H1 (cell line): ENCODE measurements at regions not wholly inside any gene's neighbourhood (a gene's known extent, or its start where the extent isn't known, plus 50 kb on each side); places are given as distances from the start of the nearest gene placed in this dataset.

Experiments used
- CTCF ChIA-PET: fragments of 300-600 bp; sonication (Branson Sonifier 250); formaldehyde crosslinking; loops from one replicate; lab custom pipeline; 2021; ENCODE audit not compliant: partially characterized antibody; lab: Charles Lee
- POLR2A ChIA-PET: fragments of 300-600 bp; sonication (Branson Sonifier 250); formaldehyde crosslinking; loops from one replicate; lab custom pipeline; 2021; ENCODE audit warnings: inconsistent platforms; ENCODE audit not compliant: partially characterized antibody; lab: Charles Lee
- DNase-seq, 2 experiments: peaks; one replicate each; pipeline versions ENCODE4 v3.0.0 to v3.0.0-alpha.2; 2010 to 2022; ENCODE audit warnings: low spot score in 2 of 2, low read depth in 1 of 2, mixed read lengths in 1 of 2
- FAIRE-seq: peaks from 2 replicates; lab custom pipeline; 2011; peaks lifted over from hg19 to GRCh38; lab: Jason Lieb, UNC
- H2AFZ ChIP-seq: 2 replicates; pipeline ENCODE4 v1.8.1; 2012; ENCODE audit warnings: low read length, inconsistent platforms
- H2AK5ac ChIP-seq: 2 replicates; pipeline ENCODE4 v1.6.1; 2013; ENCODE audit warnings: low read depth, low read length
- H2BK120ac ChIP-seq: replicated peaks from 2 replicates; pipeline ENCODE3; 2013; ENCODE audit warnings: low read depth, low read length, inconsistent platforms
- H2BK12ac ChIP-seq: 2 replicates; pipeline ENCODE4 v1.6.1; 2013; ENCODE audit warnings: low read depth, low read length
- H2BK15ac ChIP-seq: 2 replicates; pipeline ENCODE4 v1.6.1; 2013; ENCODE audit warnings: low read length
- H2BK20ac ChIP-seq: 2 replicates; pipeline ENCODE4 v1.6.1; 2013; ENCODE audit warnings: low read length
- H2BK5ac ChIP-seq: 2 replicates; pipeline ENCODE4 v1.6.1; 2013; ENCODE audit warnings: low read depth, low read length
- H3K14ac ChIP-seq: 2 replicates; pipeline ENCODE4 v1.6.1; 2013; ENCODE audit warnings: inconsistent platforms; ENCODE audit not compliant: insufficient read length
- H3K18ac ChIP-seq: 2 replicates; pipeline ENCODE4 v1.6.1; 2013; ENCODE audit warnings: low read length; ENCODE audit errors: extremely low read depth
- H3K23ac ChIP-seq: 2 replicates; pipeline ENCODE4 v1.6.1; 2013; ENCODE audit warnings: inconsistent platforms; ENCODE audit not compliant: insufficient read length
- H3K23me2 ChIP-seq: 2 replicates; pipeline ENCODE4 v1.6.1; 2013; ENCODE audit warnings: low read depth, low read length
- H3K27ac ChIP-seq: 2 replicates; pipeline ENCODE4 v1.6.1; 2011; ENCODE audit warnings: low read depth, low read length, inconsistent platforms
- H3K27me3 ChIP-seq, 4 experiments: replicated peaks in 1 of 4; 1 replicate in 1 of 4; 2 replicates in 3 of 4; pipeline versions ENCODE4 v1.6.1 to v1.8.1; 2011 to 2013; ENCODE audit warnings: low read length in 3 of 4, mild to moderate bottlenecking in 3 of 4, inconsistent platforms in 2 of 4, mixed read lengths in 2 of 4, moderate library complexity in 1 of 4; ENCODE audit not compliant: control insufficient read depth in 3 of 4, insufficient read depth in 3 of 4; ENCODE audit errors: extremely low read depth in 1 of 4
- H3K36me3 ChIP-seq, 4 experiments: 2 replicates each; pipeline versions ENCODE4 v1.6.1 to v1.8.1; 2011 to 2013; ENCODE audit warnings: mild to moderate bottlenecking in 4 of 4, low read length in 3 of 4, moderate library complexity in 2 of 4, control low read depth in 1 of 4, inconsistent platforms in 1 of 4; ENCODE audit not compliant: insufficient read depth in 4 of 4, control insufficient read depth in 2 of 4
- H3K4ac ChIP-seq: replicated peaks from 2 replicates; pipeline ENCODE3; 2013; ENCODE audit warnings: low read length, low read depth, mixed read lengths, inconsistent platforms; ENCODE audit not compliant: insufficient read length
- H3K4me1 ChIP-seq, 4 experiments: replicated peaks in 1 of 4; 1 replicate in 1 of 4; 2 replicates in 3 of 4; pipeline versions ENCODE4 v1.6.1 to v1.8.1; 2011 to 2013; ENCODE audit warnings: low read length in 3 of 4, inconsistent platforms in 2 of 4, mixed read lengths in 1 of 4; ENCODE audit not compliant: insufficient read depth in 4 of 4, control insufficient read depth in 3 of 4
- H3K4me2 ChIP-seq, 2 experiments: 2 replicates each; pipeline versions ENCODE4 v1.6.1 to v1.8.1; 2011 to 2013; ENCODE audit warnings: low read depth in 2 of 2, low read length in 2 of 2, control low read depth in 1 of 2, inconsistent platforms in 1 of 2, mild to moderate bottlenecking in 1 of 2; ENCODE audit not compliant: insufficient read depth in 1 of 2
- H3K4me3 ChIP-seq, 4 experiments: fragments of 200-600, 300-600 bp in 1 of 4; sonication (generic), shearing (Covaris generic), sonication (Bioruptor Twin) in 1 of 4; 2 replicates each; pipeline versions ENCODE4 v1.5.1 to v1.8.1; 2011 to 2016; ENCODE audit warnings: low read length in 4 of 4, low read depth in 3 of 4, control low read depth in 2 of 4, inconsistent platforms in 2 of 4, mild to moderate bottlenecking in 2 of 4, mixed read lengths in 1 of 4, moderate library complexity in 1 of 4; ENCODE audit not compliant: insufficient read depth in 2 of 4; ENCODE audit errors: extremely low read depth in 1 of 4
- H3K56ac ChIP-seq: replicated peaks from 2 replicates; pipeline ENCODE3; 2013; ENCODE audit warnings: low read depth, mild to moderate bottlenecking, mixed read lengths, low read length, inconsistent platforms; ENCODE audit not compliant: insufficient read length
- H3K79me1 ChIP-seq: 2 replicates; pipeline ENCODE4 v1.6.1; 2013; ENCODE audit warnings: low read depth, low read length, control low read depth
- H3K79me2 ChIP-seq, 2 experiments: 2 replicates each; pipeline versions ENCODE4 v1.6.1 to v1.8.1; 2012 to 2013; ENCODE audit warnings: low read length in 2 of 2, mild to moderate bottlenecking in 2 of 2, inconsistent platforms in 1 of 2; ENCODE audit not compliant: insufficient read depth in 2 of 2, control insufficient read depth in 1 of 2
- H3K9ac ChIP-seq, 4 experiments: replicated peaks in 1 of 4; 1 replicate in 1 of 4; 2 replicates in 3 of 4; pipeline versions ENCODE4 v1.6.1 to v1.8.1; 2011 to 2013; ENCODE audit warnings: low read depth in 3 of 4, low read length in 3 of 4, control low read depth in 2 of 4, mild to moderate bottlenecking in 2 of 4, moderate library complexity in 2 of 4, inconsistent platforms in 1 of 4; ENCODE audit errors: extremely low read depth in 1 of 4
- H3K9me3 ChIP-seq, 2 experiments: 2 replicates each; pipeline versions ENCODE4 v1.6.1 to v1.8.1; 2012 to 2013; ENCODE audit warnings: mild to moderate bottlenecking in 2 of 2, moderate library complexity in 2 of 2, control low read depth in 1 of 2, inconsistent platforms in 1 of 2, low read depth in 1 of 2, low read length in 1 of 2, mixed read lengths in 1 of 2; ENCODE audit not compliant: insufficient read depth in 2 of 2
- H4K20me1 ChIP-seq, 2 experiments: replicated peaks in 1 of 2; 2 replicates each; pipeline versions ENCODE3 to v1.8.1; 2011 to 2013; ENCODE audit warnings: inconsistent platforms in 2 of 2, low read length in 2 of 2, mild to moderate bottlenecking in 1 of 2; ENCODE audit not compliant: insufficient read depth in 2 of 2, control insufficient read depth in 1 of 2
- H4K5ac ChIP-seq: 2 replicates; pipeline ENCODE4 v1.6.1; 2013; ENCODE audit warnings: low read length, low read depth, mixed read lengths, inconsistent platforms; ENCODE audit not compliant: insufficient read length
- H4K8ac ChIP-seq: 2 replicates; pipeline ENCODE4 v1.8.0; 2013; ENCODE audit warnings: mild to moderate bottlenecking, moderate library complexity, low read length, inconsistent platforms; ENCODE audit not compliant: insufficient read depth; ENCODE audit errors: extremely low read depth
- H4K91ac ChIP-seq: replicated peaks from 2 replicates; pipeline ENCODE3; 2013; ENCODE audit warnings: low read length, mixed read lengths, inconsistent platforms; ENCODE audit not compliant: insufficient read length
- BRCA1 ChIP-seq: IDR thresholded peaks from 2 replicates; pipeline ENCODE4 v1.6.1; 2012; ENCODE audit warnings: low read depth, low read length, improper control_type of control experiment
- EGR1 ChIP-seq: IDR thresholded peaks from 2 replicates; pipeline ENCODE4 v1.6.1; 2011; ENCODE audit warnings: low read depth, low read length, borderline replicate concordance
- EP300 ChIP-seq, 2 experiments: IDR thresholded peaks; 1 replicate in 1 of 2; 2 replicates in 1 of 2; pipeline ENCODE4 v1.6.1; 2011 to 2012; ENCODE audit warnings: low read depth in 2 of 2, low read length in 2 of 2, mild to moderate bottlenecking in 2 of 2, borderline replicate concordance in 1 of 2, inconsistent platforms in 1 of 2, moderate library complexity in 1 of 2
- HDAC2 ChIP-seq, 2 experiments: fragments of 300-600 bp in 1 of 2; sonication (generic) in 1 of 2; IDR thresholded peaks; 2 replicates each; pipeline ENCODE4 v1.6.1; 2011 to 2012; ENCODE audit warnings: low read depth in 2 of 2, low read length in 2 of 2, mild to moderate bottlenecking in 2 of 2, moderate library complexity in 2 of 2, borderline replicate concordance in 1 of 2, inconsistent platforms in 1 of 2
- POLR2AphosphoS5 ChIP-seq: IDR thresholded peaks from 2 replicates; pipeline ENCODE4 v1.6.1; 2011; ENCODE audit warnings: low read depth, low read length
- POU5F1 ChIP-seq: IDR thresholded peaks from 2 replicates; pipeline ENCODE4 v1.6.1; 2011; ENCODE audit warnings: low read depth, mild to moderate bottlenecking, low read length, moderate library complexity
- RAD21 ChIP-seq, 2 experiments: IDR thresholded peaks in 1 of 2; conservative IDR thresholded peaks in 1 of 2; 2 replicates each; pipeline ENCODE4 v1.6.1; 2011; ENCODE audit warnings: low read depth in 2 of 2, low read length in 2 of 2, improper control_type of control experiment in 1 of 2, inconsistent platforms in 1 of 2, mild to moderate bottlenecking in 1 of 2, moderate library complexity in 1 of 2
- SIN3A ChIP-seq, 2 experiments: IDR thresholded peaks in 1 of 2; conservative IDR thresholded peaks in 1 of 2; 2 replicates each; pipeline ENCODE4 v1.6.1; 2011 to 2012; ENCODE audit warnings: low read length in 2 of 2, improper control_type of control experiment in 1 of 2, low read depth in 1 of 2, mild to moderate bottlenecking in 1 of 2
- SIX5 ChIP-seq: IDR thresholded peaks from 2 replicates; pipeline ENCODE4 v1.6.1; 2011; ENCODE audit warnings: mild to moderate bottlenecking, low read depth, low read length
- SRF ChIP-seq: IDR thresholded peaks from 2 replicates; pipeline ENCODE4 v1.6.1; 2011; ENCODE audit warnings: mild to moderate bottlenecking, low read depth, low read length, moderate library complexity
- SUZ12 ChIP-seq: fragments of 200-600 bp; sonication (generic); IDR thresholded peaks from 2 replicates; pipeline ENCODE4 v1.6.1; 2012; ENCODE audit warnings: mild to moderate bottlenecking, inconsistent platforms, low read length, moderate library complexity, mixed read lengths
- TCF12 ChIP-seq: IDR thresholded peaks from 2 replicates; pipeline ENCODE4 v1.6.1; 2011; ENCODE audit warnings: low read depth, mild to moderate bottlenecking, low read length
- WGBS, 2 experiments: shearing (Covaris generic) in 1 of 2; methylation state at CpG; one replicate each; pipeline versions ENCODE4 v1.1.6 to v1.1.7; 2013 to 2015; ENCODE audit warnings: low lambda C conversion rate in 2 of 2, mixed read lengths in 2 of 2, inconsistent platforms in 1 of 2, low coverage in 1 of 2, missing lambda C conversion rate in 1 of 2; ENCODE audit not compliant: insufficient replicate concordance in 2 of 2, insufficient coverage in 1 of 2, insufficient read length in 1 of 2; ENCODE audit errors: extremely low coverage in 1 of 2, missing lambda C conversion rate in 1 of 2; 5-methylcytosine and 5-hydroxymethylcytosine counted together

DNA sequence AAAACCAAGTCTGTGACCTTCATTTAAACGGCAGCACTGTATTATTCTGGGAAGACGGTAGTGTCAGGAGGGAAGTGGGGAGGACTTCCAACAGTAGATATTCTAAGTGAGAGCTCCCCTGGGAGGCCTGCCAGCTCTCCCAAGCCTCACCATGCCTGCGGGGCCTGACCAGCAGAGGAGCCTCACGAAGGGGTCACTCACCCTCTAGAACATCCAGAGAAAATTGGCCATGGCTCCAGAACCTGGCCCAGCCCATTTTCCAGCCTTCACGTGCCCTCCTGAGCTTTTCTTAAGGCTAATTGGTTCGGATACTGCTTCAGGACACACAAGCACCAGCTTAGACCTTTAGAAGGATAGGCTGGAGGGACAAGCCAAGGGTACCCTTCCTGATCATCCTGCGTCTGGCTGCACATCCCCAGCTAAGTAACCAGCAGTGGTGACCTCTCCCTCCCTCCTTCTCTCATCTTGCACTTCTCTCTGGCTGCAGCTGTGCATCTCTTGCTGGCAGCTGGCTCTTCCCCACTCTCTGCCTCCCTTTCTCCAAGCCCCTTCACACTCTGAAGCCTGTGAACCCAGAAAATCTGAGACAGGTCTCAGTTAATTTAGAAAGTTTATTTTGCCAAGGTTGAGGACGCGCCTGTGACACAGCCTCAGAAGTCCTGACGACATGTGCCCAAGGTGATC, 120.1 kb upstream of the PKDCC start:
- Histone ChIP-seq H3K36me3 (no peaks in the 10 kb centered on the region), H3K18ac (no peak overlapping the region), H3K79me1 (no peaks in the 10 kb centered on the region), H3K9ac (no peak overlapping the region), H3K9me3 (no peaks in the 10 kb centered on the region), H3K23ac (no peak overlapping the region), H2BK120ac (no peak overlapping the region), H2BK15ac (no peak overlapping the region), H2BK12ac (no peak overlapping the region), H3K56ac (no peak overlapping the region), H4K20me1 (no peaks in the 10 kb centered on the region), H2AK5ac (no peak overlapping the region), H4K5ac (no peak overlapping the region), H2BK5ac (no peak overlapping the region), H3K14ac (no peak overlapping the region), H3K27me3 (no peaks in the 10 kb centered on the region), H3K79me2 (no peaks in the 10 kb centered on the region), H4K91ac (no peak overlapping the region), H3K4me1 (no peaks in the 10 kb centered on the region), H3K27ac (no peak overlapping the region), H2BK20ac (no peak overlapping the region), H4K8ac (no peak overlapping the region), H3K4me3 (no peak overlapping the region), H3K4ac (no peak overlapping the region), H2AFZ (no peak overlapping the region), H3K4me2 (no peak overlapping the region), H3K23me2 (no peaks in the 10 kb centered on the region; the same call in 1 of the 2 replicates)
- ChIA-PET POLR2A (interaction anchor here (1.4 to 2.5 kb wide), 2 partner anchors 10 to 47 kb away, joined by 3 to 10 read pairs; no protein-coding TSS in a partner anchor), CTCF (interaction anchor here (0.9 to 1.3 kb wide), 4 partner anchors 48 to 127 kb away, joined by 3 read pairs; no protein-coding TSS in a partner anchor)
- WGBS, 2 experiments = 92% methylated on average over 10 of the region's 10 CpGs; no CpG with 5 or more reads in 1 of the 2 experiments
- FAIRE-seq = no peak
- no peak for DNase-seq
- TF ChIP-seq SIX5 (no peak), SRF (no peak), POU5F1 (no peak), RAD21 (IDR thresholded peaks at IDR 0.05 in 1 of 2, conservative IDR thresholded peaks at IDR 0.05 in 1 of 2; ENCODE audit: low read depth in 2 of 2, low read length in 2 of 2) (no peak), BRCA1 (no peak), HDAC2 (IDR thresholded peaks at IDR 0.05; ENCODE audit: borderline replicate concordance in 1 of 2, low read depth in 2 of 2, low read length in 2 of 2) (no peak), SUZ12 (no peak), SIN3A (conservative IDR thresholded peaks at IDR 0.05 in 1 of 2, IDR thresholded peaks at IDR 0.05 in 1 of 2; ENCODE audit: low read depth in 1 of 2, low read length in 2 of 2) (no peak), TCF12 (no peak), EP300 (IDR thresholded peaks at IDR 0.05; ENCODE audit: borderline replicate concordance in 1 of 2, low read depth in 2 of 2, low read length in 2 of 2) (no peak), EGR1 (no peak), POLR2AphosphoS5 (no peak)
